ENCODE measurements at regions not wholly inside any gene's neighbourhood (a gene's known extent, or its start where the extent isn't known, plus 50 kb on each side); places are given as distances from the start of the nearest gene placed in this dataset.

DNA sequence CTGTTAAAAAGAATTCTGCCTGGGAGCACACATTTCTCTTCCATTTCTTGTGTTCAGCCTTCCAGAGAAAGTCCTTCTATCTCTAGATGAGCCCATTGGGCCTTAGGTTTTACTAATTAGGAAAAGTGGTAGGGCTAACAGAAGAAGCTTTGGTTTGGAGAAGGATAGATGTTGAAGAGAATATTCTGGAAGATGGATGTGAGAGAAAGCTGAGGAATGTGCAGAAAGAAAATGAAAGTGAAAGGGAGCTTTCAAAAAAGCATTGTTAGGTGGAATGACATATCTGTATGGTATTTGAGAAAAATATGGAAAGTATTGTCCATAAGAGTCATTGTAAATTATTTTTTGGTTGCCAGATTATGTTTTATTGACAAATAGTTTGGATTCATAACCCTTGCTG, 474.8 kb upstream of the SLIT2 start:
- DNase-seq (no peak), ATAC-seq (no peak)
- H3K9me3 ChIP-seq: no peaks in the 10 kb centered on the region

DNA sequence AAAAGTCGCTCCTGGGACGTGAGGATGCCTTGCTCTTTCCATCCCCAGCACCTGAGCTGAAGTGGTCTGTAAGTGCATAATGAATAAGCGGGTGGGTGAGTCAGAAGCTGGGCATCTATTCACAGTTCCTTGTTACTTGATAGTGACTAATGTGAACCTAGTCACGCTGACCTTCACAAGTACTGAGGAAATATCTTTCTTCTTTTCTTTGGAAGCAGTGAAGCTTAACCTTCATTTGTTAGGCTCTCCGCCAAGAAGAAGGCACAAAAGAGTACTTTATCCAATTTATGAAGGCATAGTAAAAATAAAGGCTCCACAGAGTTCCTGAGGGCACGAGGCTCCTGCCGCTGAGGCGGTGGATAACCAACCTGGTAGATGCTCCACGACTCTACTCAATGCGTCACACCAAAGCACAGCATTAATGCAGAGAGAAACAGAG, 475.7 kb upstream of the SLIT2 start:
- Histone ChIP-seq H3K27ac (no peak overlapping the region), H3K4me1 (no peaks in the 10 kb centered on the region), H3K4me3 (no peak overlapping the region), H3K27me3 (ENCODE audit: low read depth) (no peaks in the 10 kb centered on the region), H3K9me3 (no peaks in the 10 kb centered on the region), H3K36me3 (no peaks in the 10 kb centered on the region)
- intact Hi-C loops (cut with DNase I): no loop called here
- ATAC-seq (peak; percentile 61 to 69), DNase-seq (no peak)
- TF ChIP-seq, protein P1, sequence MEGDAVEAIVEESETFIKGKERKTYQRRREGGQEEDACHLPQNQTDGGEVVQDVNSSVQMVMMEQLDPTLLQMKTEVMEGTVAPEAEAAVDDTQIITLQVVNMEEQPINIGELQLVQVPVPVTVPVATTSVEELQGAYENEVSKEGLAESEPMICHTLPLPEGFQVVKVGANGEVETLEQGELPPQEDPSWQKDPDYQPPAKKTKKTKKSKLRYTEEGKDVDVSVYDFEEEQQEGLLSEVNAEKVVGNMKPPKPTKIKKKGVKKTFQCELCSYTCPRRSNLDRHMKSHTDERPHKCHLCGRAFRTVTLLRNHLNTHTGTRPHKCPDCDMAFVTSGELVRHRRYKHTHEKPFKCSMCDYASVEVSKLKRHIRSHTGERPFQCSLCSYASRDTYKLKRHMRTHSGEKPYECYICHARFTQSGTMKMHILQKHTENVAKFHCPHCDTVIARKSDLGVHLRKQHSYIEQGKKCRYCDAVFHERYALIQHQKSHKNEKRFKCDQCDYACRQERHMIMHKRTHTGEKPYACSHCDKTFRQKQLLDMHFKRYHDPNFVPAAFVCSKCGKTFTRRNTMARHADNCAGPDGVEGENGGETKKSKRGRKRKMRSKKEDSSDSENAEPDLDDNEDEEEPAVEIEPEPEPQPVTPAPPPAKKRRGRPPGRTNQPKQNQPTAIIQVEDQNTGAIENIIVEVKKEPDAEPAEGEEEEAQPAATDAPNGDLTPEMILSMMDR (IDR thresholded peaks at IDR 0.05): no peak

More for the DNA sequence above, 474.8 kb upstream of the SLIT2 start:
- H3K27me3 ChIP-seq (ENCODE audit: low read depth): no peaks in the 10 kb centered on the region
- H3K36me3 ChIP-seq: no peaks in the 10 kb centered on the region
- TF ChIP-seq, protein P1 (IDR thresholded peaks at IDR 0.05): no peak
- no peak overlapping the region for H3K27ac ChIP-seq
- intact Hi-C loops (cut with DNase I): no loop called here
- H3K4me3 ChIP-seq: no peak overlapping the region
- H3K4me1 ChIP-seq: no peaks in the 10 kb centered on the region

DNA sequence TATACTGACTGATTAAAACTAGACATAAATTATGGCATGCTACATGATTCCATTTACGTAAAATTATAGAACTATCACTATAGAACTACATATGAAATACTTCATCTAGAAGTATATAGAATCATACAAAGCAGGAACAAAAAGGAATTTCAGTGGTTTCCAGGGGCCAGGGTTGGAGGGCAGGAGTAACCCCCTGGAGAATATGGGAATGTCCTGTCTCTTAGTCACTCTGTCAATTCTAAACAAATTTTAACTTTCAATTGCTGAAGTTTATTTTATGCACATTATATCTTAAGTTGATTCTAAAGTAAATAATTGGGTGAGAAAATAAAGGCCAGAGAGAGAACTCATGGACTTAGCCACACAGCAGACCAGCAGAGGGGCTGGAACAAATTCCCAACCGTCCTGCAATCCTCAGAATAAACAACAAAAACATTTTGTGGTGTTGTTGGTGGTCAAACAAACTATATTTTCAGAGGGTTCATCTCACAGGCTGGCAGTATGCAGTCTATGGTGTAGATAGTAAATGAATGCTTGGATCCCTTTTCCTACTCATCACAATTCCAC, 476.9 kb upstream of the SLIT2 start:
- H3K27ac ChIP-seq: no peak overlapping the region
- intact Hi-C loops (cut with DNase I): no loop called here
- no peak for DNase-seq
- H3K4me3 ChIP-seq: no peak overlapping the region
- H3K9me3 ChIP-seq: no peaks in the 10 kb centered on the region
- no peaks in the 10 kb centered on the region for H3K4me1 ChIP-seq
- no peaks in the 10 kb centered on the region for H3K27me3 ChIP-seq (ENCODE audit: low read depth)
- TF ChIP-seq, protein P1 (IDR thresholded peaks at IDR 0.05): no peak
- no peaks in the 10 kb centered on the region for H3K36me3 ChIP-seq
- no peak for ATAC-seq

DNA sequence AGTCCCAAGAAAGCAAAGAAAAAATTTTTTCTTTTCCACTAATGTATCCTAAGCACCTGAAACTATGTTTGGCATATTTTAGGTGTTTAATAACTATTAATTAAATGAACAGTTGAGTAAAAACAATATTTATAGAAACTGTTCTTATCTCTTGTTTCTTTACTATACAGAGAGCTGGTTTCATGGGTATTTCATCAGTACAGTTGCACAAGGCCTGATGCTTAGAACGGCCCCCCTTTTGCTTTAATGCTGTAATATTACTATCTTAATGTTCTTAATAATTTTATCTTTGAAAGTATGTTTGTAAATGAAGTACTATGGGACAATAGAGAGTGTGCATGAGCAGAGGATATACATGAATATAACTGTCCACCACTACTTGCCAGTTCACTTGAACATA, 479.1 kb upstream of the SLIT2 start:
- Histone ChIP-seq H3K4me1 (no peaks in the 10 kb centered on the region), H3K27me3 (ENCODE audit: low read depth) (no peaks in the 10 kb centered on the region), H3K36me3 (no peaks in the 10 kb centered on the region), H3K9me3 (no peaks in the 10 kb centered on the region), H3K27ac (no peak overlapping the region), H3K4me3 (no peak overlapping the region)
- DNase-seq: no peak
- TF ChIP-seq, protein P1 (IDR thresholded peaks at IDR 0.05): no peak
- intact Hi-C loops (cut with DNase I): no loop called here
- ATAC-seq: no peak

DNA sequence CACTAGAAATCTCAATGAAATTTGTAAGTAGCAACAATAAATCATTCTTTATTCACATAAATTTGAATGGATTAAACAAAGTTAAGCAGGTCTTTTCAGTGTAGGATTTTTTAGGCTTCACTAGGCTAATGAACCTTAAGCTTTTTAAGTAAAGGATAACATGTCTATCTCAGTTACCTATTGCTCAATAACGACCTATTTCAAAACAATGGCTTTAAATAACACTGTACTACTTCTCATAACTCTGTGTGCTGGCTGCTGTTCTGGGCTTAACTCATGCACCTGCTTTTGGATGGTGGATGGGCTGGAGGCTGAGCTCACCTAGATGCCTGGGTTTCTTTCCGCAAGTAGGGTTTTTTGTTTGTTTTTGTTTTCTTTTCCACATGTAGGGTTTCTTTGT, 495.0 kb upstream of the SLIT2 start:
- ATAC-seq (no peak), DNase-seq (no peak)
- no peaks in the 10 kb centered on the region for H3K36me3 ChIP-seq
- H3K27me3 ChIP-seq (ENCODE audit: low read depth): no peaks in the 10 kb centered on the region
- H3K4me3 ChIP-seq: no peak overlapping the region
- TF ChIP-seq, protein P1 (IDR thresholded peaks at IDR 0.05): no peak
- H3K4me1 ChIP-seq: no peaks in the 10 kb centered on the region
- H3K27ac ChIP-seq: no peak overlapping the region
- H3K9me3 ChIP-seq: no peaks in the 10 kb centered on the region
- intact Hi-C loops (cut with DNase I): no loop called here

All from lower lobe of right lung (tissue), 2 donors.